CD14-positive monocyte (primary cell): ENCODE measurements at regions not wholly inside any gene's neighbourhood (a gene's known extent, or its start where the extent isn't known, plus 50 kb on each side); places are given as distances from the start of the nearest gene placed in this dataset.

Source experiments
- DNase-seq, 3 donors: peaks; one replicate each; pipeline ENCODE4 v3.0.0-alpha.2; 2011 to 2022
- H2AFZ ChIP-seq: 2 replicates; pipeline ENCODE4 v1.6.0; 2012; ENCODE audit warnings: mild to moderate bottlenecking, low read depth, low read length, inconsistent platforms; ENCODE audit not compliant: insufficient read depth, poor library complexity, severe bottlenecking
- H3K27ac ChIP-seq, 2 donors: 1 replicate in 1 of 2; 2 replicates in 1 of 2; pipeline ENCODE4 v1.5.1; 2012 to 2013; ENCODE audit warnings: low read length in 2 of 2, control low read depth in 1 of 2, inconsistent platforms in 1 of 2, low read depth in 1 of 2, mild to moderate bottlenecking in 1 of 2
- H3K27me3 ChIP-seq, 2 donors: one replicate each; pipeline versions ENCODE4 v1.6.0 to v1.6.1; 2011 to 2013; ENCODE audit warnings: low read length in 2 of 2; ENCODE audit not compliant: control insufficient read depth in 2 of 2, insufficient read depth in 2 of 2
- H3K36me3 ChIP-seq, 2 donors: replicated peaks in 1 of 2; 1 replicate in 1 of 2; 2 replicates in 1 of 2; pipeline versions ENCODE4 v1.5.1 to v1.6.1; 2012 to 2013; ENCODE audit warnings: low read length in 2 of 2, control low read depth in 1 of 2, inconsistent platforms in 1 of 2, mild to moderate bottlenecking in 1 of 2; ENCODE audit not compliant: insufficient read depth in 2 of 2, control insufficient read depth in 1 of 2
- H3K4me1 ChIP-seq, 2 donors: 1 replicate in 1 of 2; 2 replicates in 1 of 2; pipeline versions ENCODE4 v1.5.1 to v1.6.1; 2012 to 2013; ENCODE audit warnings: low read length in 2 of 2, control low read depth in 1 of 2, inconsistent platforms in 1 of 2, mild to moderate bottlenecking in 1 of 2, moderate library complexity in 1 of 2; ENCODE audit not compliant: insufficient read depth in 2 of 2, control insufficient read depth in 1 of 2
- H3K4me2 ChIP-seq: replicated peaks from 2 replicates; pipeline ENCODE3; 2012; ENCODE audit warnings: low read length, moderate library complexity, mild to moderate bottlenecking; ENCODE audit not compliant: poor library complexity, severe bottlenecking; ENCODE audit errors: extremely low read depth
- H3K4me3 ChIP-seq, 3 experiments: fragments of 200-600 bp in 1 of 3; sonication (generic) in 1 of 3; replicated peaks in 1 of 3; 1 replicate in 2 of 3; 2 replicates in 1 of 3; pipeline ENCODE4 v1.5.1; 2011 to 2013; ENCODE audit warnings: low read length in 3 of 3, mild to moderate bottlenecking in 3 of 3, control low read depth in 2 of 3, low read depth in 2 of 3, inconsistent platforms in 1 of 3, moderate library complexity in 1 of 3
- H3K79me2 ChIP-seq: 2 replicates; pipeline ENCODE4 v1.6.0; 2012; ENCODE audit warnings: mild to moderate bottlenecking, control low read depth, inconsistent platforms, low read length, moderate library complexity; ENCODE audit not compliant: insufficient read depth
- H3K9ac ChIP-seq: 2 replicates; pipeline ENCODE4 v1.6.0; 2017; ENCODE audit warnings: low read length, mild to moderate bottlenecking; ENCODE audit not compliant: insufficient read depth, poor library complexity, severe bottlenecking
- H3K9me3 ChIP-seq, 2 donors: replicated peaks in 1 of 2; 1 replicate in 1 of 2; 2 replicates in 1 of 2; pipeline versions ENCODE4 v1.5.1 to v1.6.1; 2012 to 2013; ENCODE audit warnings: low read length in 2 of 2, control low read depth in 1 of 2; ENCODE audit not compliant: control insufficient read depth in 1 of 2, insufficient read depth in 1 of 2
- H4K20me1 ChIP-seq: 2 replicates; pipeline ENCODE4 v1.6.0; 2012; ENCODE audit warnings: mild to moderate bottlenecking, low read length, control low read depth, moderate library complexity; ENCODE audit not compliant: insufficient read depth
- H3K27ac Mint-ChIP-seq, 7 donors: one replicate each; pipeline ENCODE4 v1.8.0; 2020; ENCODE audit warnings: mild to moderate bottlenecking in 7 of 7, mixed read lengths in 7 of 7, moderate library complexity in 6 of 7, inconsistent platforms in 2 of 7
- H3K27me3 Mint-ChIP-seq, 3 donors: one replicate each; pipeline ENCODE4 v1.8.0; 2021 to 2022; ENCODE audit warnings: low read depth in 3 of 3, mild to moderate bottlenecking in 3 of 3, mixed read lengths in 3 of 3, moderate library complexity in 3 of 3, inconsistent platforms in 1 of 3
- H3K36me3 Mint-ChIP-seq, 2 donors: one replicate each; pipeline ENCODE4 v1.8.0; 2020; ENCODE audit warnings: mixed read lengths in 2 of 2, inconsistent platforms in 1 of 2, mild to moderate bottlenecking in 1 of 2
- H3K4me1 Mint-ChIP-seq: one replicate; pipeline ENCODE4 v1.8.0; 2020; ENCODE audit warnings: mild to moderate bottlenecking, mixed read lengths
- H3K4me3 Mint-ChIP-seq, 2 donors: one replicate each; pipeline ENCODE4 v1.8.0; 2020; ENCODE audit warnings: mild to moderate bottlenecking in 2 of 2, mixed read lengths in 2 of 2, moderate library complexity in 1 of 2
- H3K9me3 Mint-ChIP-seq, 7 donors: one replicate each; pipeline ENCODE4 v1.8.0; 2020 to 2022; ENCODE audit warnings: mixed read lengths in 7 of 7, mild to moderate bottlenecking in 6 of 7, moderate library complexity in 6 of 7, inconsistent platforms in 2 of 7
- CTCF ChIP-seq: fragments of 200-600 bp; IDR thresholded peaks from one replicate; pipeline ENCODE4 v1.8.0; 2022; ENCODE audit warnings: antibody characterized with exemption, mild to moderate bottlenecking
- WGBS: methylation state at CpG from one replicate; pipeline ENCODE4 v1.1.5; 2013; ENCODE audit warnings: missing lambda C conversion rate; ENCODE audit not compliant: insufficient coverage; 5-methylcytosine and 5-hydroxymethylcytosine counted together
- intact Hi-C, 2 donors: fragments of 100-400 bp; cut with micrococcal nuclease; formaldehyde crosslinking; loops; one replicate each; pipeline versions ENCODE4 v1.15.0 to v1.15.1; 2023

- Mint-ChIP-seq H3K27me3 (peaks cover 0 to 2% (median 0%) of the 10 kb centered on the region in 3 donors), H3K36me3 (no peaks in the 10 kb centered on the region), H3K9me3 (peaks cover 0 to 5% (median 0%) of the 10 kb centered on the region in 7 donors), H3K4me1 (no peaks in the 10 kb centered on the region), H3K27ac (no peak overlapping the region), H3K4me3 (no peak overlapping the region)
- no peaks in the 10 kb centered on the region for H3K9me3 ChIP-seq
- no peak for DNase-seq
- H3K4me3 ChIP-seq: no peak overlapping the region
- no peaks in the 10 kb centered on the region for H3K79me2 ChIP-seq
- H3K4me1 ChIP-seq: no peaks in the 10 kb centered on the region
- intact Hi-C loops: no loop called here
- H3K27me3 ChIP-seq: no peaks in the 10 kb centered on the region
- no peak overlapping the region for H2AFZ ChIP-seq
- H3K27ac ChIP-seq: no peak overlapping the region
- H3K4me2 ChIP-seq: no peak overlapping the region
- 61% methylated on average over 4 of the region's 4 CpGs for WGBS
- H3K36me3 ChIP-seq: no peaks in the 10 kb centered on the region
- H4K20me1 ChIP-seq: no peaks in the 10 kb centered on the region
- no peak for TF ChIP-seq CTCF
- no peak overlapping the region for H3K9ac ChIP-seq
Measured at GRCh38 chr4:57490520-57491255, 380.5 kb upstream of the IGFBP7 start.

GRCh38 chr4:57488366-57489162, 378.4 kb upstream of the IGFBP7 start:
- Histone ChIP-seq H3K79me2 (no peaks in the 10 kb centered on the region), H3K4me2 (no peak overlapping the region), H3K36me3 (no peaks in the 10 kb centered on the region), H3K27ac (no peak overlapping the region), H2AFZ (no peak overlapping the region), H3K4me1 (no peaks in the 10 kb centered on the region), H3K9ac (no peak overlapping the region), H3K27me3 (no peaks in the 10 kb centered on the region), H4K20me1 (no peaks in the 10 kb centered on the region), H3K9me3 (no peaks in the 10 kb centered on the region), H3K4me3 (no peak overlapping the region)
- no peak overlapping the region for H3K27ac Mint-ChIP-seq
- no peaks in the 10 kb centered on the region for H3K4me1 Mint-ChIP-seq
- H3K36me3 Mint-ChIP-seq: no peaks in the 10 kb centered on the region
- intact Hi-C loops: no loop called here
- WGBS: 74% methylated on average over 3 of the region's 3 CpGs
- DNase-seq: no peak
- TF ChIP-seq CTCF: no peak
- H3K9me3 Mint-ChIP-seq: peaks cover 0 to 5% (median 0%) of the 10 kb centered on the region in 7 donors
- peaks cover 0 to 2% (median 0%) of the 10 kb centered on the region in 3 donors for H3K27me3 Mint-ChIP-seq
- no peak overlapping the region for H3K4me3 Mint-ChIP-seq
